Endothelial cell of umbilical vein (primary cell): ENCODE measurements at regions not wholly inside any gene's neighbourhood (a gene's known extent, or its start where the extent isn't known, plus 50 kb on each side); places are given as distances from the start of the nearest gene placed in this dataset.

Source experiments
- CTCF ChIP-seq, 2 donors: IDR thresholded peaks; 1 replicate in 1 of 2; 2 replicates in 1 of 2; pipeline ENCODE4 v1.5.1; 2011; ENCODE audit warnings: low read length in 2 of 2, mild to moderate bottlenecking in 2 of 2, moderate library complexity in 2 of 2, control low read depth in 1 of 2, inconsistent platforms in 1 of 2, low read depth in 1 of 2; ENCODE audit not compliant: insufficient read depth in 1 of 2; ENCODE audit errors: extremely low read depth in 1 of 2
- EZH2 ChIP-seq: IDR thresholded peaks from 2 replicates; pipeline ENCODE4 v1.6.1; 2012; ENCODE audit warnings: borderline replicate concordance, low read depth, mild to moderate bottlenecking, moderate library complexity, low read length, inconsistent platforms; ENCODE audit not compliant: severe bottlenecking
- GATA2 ChIP-seq: IDR thresholded peaks from 2 replicates; pipeline ENCODE4 v1.7.0; 2011; ENCODE audit warnings: low read depth, mild to moderate bottlenecking, moderate library complexity, mixed read lengths, low read length; ENCODE audit not compliant: insufficient read length, insufficient read depth
- MAX ChIP-seq: IDR thresholded peaks from 2 replicates; pipeline ENCODE4 v1.6.1; 2011; ENCODE audit not compliant: insufficient read depth, insufficient read length
- POLR2A ChIP-seq: IDR thresholded peaks from 2 replicates; pipeline ENCODE4 v1.6.1; 2012; ENCODE audit warnings: low read depth, mild to moderate bottlenecking, control low read depth, low read length
- POLR2AphosphoS5 ChIP-seq: IDR thresholded peaks from 2 replicates; pipeline ENCODE4 v1.6.1; 2012; ENCODE audit warnings: low read depth, mild to moderate bottlenecking, control low read depth, low read length, moderate library complexity; ENCODE audit not compliant: insufficient read depth

- TF ChIP-seq CTCF (IDR thresholded peaks at IDR 0.05; ENCODE audit: extremely low read depth in 1 of 2, insufficient read depth in 1 of 2, low read depth in 1 of 2, low read length in 2 of 2) = no peak
- TF ChIP-seq POLR2AphosphoS5 = no peak
- no peak for TF ChIP-seq POLR2A
- TF ChIP-seq MAX = no peak
- TF ChIP-seq GATA2 = no peak
- TF ChIP-seq EZH2 = no peak
These were observed 341.9 kb upstream of the B3GAT1 start for GRCh38 chr11:134753771-134754520.
